ENCODE measurements at regions not wholly inside any gene's neighbourhood (a gene's known extent, or its start where the extent isn't known, plus 50 kb on each side); places are given as distances from the start of the nearest gene placed in this dataset.

DNA sequence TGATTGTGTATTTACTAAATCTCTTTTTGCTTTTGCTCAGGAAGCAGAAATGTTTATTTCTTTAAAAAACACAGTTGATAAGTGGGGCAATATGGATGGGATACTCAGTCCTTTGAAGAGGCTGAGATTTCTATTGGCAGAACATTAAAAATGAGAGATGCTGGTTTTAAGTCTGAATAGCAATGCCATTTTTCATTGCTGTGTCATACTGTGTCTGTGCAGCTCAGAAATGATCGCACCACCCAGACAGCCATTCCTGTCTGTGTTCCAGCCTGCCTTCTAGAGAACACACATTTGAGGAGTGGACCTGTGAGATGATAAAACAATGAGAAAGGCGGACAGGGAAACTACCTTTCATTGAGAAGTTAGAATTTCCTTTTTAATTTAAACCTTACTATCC is 231.2 kb upstream of the USP24 start:
- H3K4me1 ChIP-seq (ENCODE audit: insufficient read depth, low read length, poor library complexity, severe bottlenecking), result no peaks in the 10 kb centered on the region
- H3K4me2 ChIP-seq (ENCODE audit: low read length), result no peak overlapping the region
- no peaks in the 10 kb centered on the region for H4K20me1 ChIP-seq (ENCODE audit: insufficient read depth, low read length)
- intact Hi-C loops (cut with micrococcal nuclease; ENCODE audit: unreplicated experiment), result no loop called here
- no peak overlapping the region for H2AFZ ChIP-seq (ENCODE audit: low read length)
- BruUV-seq (replicated peaks), result no TSS peak
- POLR2A ChIA-PET, result interaction anchor here (0.7 kb wide), 1 partner anchor 1147 kb away, joined by 7 read pairs; no protein-coding TSS in a partner anchor
- no peak overlapping the region for H3K4me3 ChIP-seq (ENCODE audit: low read depth, low read length, poor library complexity, severe bottlenecking)
- no peak for DNase-seq (ENCODE audit: low spot score)
- no peaks in the 10 kb centered on the region for H3K79me2 ChIP-seq (ENCODE audit: insufficient read depth, low read depth, low read length)
- no peaks in the 10 kb centered on the region for H3K9me3 ChIP-seq (ENCODE audit: low read length)
- no peaks in the 10 kb centered on the region for H3K9me2 ChIP-seq (ENCODE audit: insufficient read depth, low read length)
- TF ChIP-seq, protein P1, sequence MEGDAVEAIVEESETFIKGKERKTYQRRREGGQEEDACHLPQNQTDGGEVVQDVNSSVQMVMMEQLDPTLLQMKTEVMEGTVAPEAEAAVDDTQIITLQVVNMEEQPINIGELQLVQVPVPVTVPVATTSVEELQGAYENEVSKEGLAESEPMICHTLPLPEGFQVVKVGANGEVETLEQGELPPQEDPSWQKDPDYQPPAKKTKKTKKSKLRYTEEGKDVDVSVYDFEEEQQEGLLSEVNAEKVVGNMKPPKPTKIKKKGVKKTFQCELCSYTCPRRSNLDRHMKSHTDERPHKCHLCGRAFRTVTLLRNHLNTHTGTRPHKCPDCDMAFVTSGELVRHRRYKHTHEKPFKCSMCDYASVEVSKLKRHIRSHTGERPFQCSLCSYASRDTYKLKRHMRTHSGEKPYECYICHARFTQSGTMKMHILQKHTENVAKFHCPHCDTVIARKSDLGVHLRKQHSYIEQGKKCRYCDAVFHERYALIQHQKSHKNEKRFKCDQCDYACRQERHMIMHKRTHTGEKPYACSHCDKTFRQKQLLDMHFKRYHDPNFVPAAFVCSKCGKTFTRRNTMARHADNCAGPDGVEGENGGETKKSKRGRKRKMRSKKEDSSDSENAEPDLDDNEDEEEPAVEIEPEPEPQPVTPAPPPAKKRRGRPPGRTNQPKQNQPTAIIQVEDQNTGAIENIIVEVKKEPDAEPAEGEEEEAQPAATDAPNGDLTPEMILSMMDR (conservative IDR thresholded peaks at IDR 0.05; ENCODE audit: low read length), result no peak
- no peak for TF ChIP-seq EZH2phosphoT487 (IDR thresholded peaks at IDR 0.05; ENCODE audit: borderline replicate concordance, low read depth, low read length)
- H3K36me3 ChIP-seq (ENCODE audit: insufficient read depth, low read length), result no peaks in the 10 kb centered on the region
- CTCF ChIA-PET (ENCODE audit: unreplicated experiment), result no interaction called here
- H3K27ac ChIP-seq (ENCODE audit: low read depth, low read length, poor library complexity, severe bottlenecking), result no peak overlapping the region

DNA sequence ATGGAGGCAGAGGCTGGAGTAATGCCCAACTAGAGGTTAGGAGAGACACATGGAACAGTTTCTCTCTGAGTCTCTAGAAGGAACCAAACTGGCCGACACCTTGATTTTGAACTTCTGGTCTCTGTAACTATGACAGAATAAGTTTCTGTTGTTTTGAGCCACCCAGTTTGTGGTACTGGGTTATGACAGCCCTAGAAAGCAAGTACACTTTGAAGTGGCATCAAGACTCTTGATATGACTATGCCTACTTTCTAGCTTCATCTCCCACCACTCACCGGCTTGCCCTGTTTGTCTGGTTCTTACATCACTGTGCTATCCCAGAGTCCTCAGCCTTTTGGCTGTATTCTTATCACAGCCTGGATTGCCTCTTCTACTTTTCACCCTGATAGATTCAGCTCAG is 230.3 kb upstream of the USP24 start:
- ChIA-PET POLR2A (no interaction called here), CTCF (ENCODE audit: unreplicated experiment) (no interaction called here)
- Histone ChIP-seq H3K4me1 (ENCODE audit: insufficient read depth, low read length, poor library complexity, severe bottlenecking) (no peaks in the 10 kb centered on the region), H3K27ac (ENCODE audit: low read depth, low read length, poor library complexity, severe bottlenecking) (no peak overlapping the region), H3K4me3 (ENCODE audit: low read depth, low read length, poor library complexity, severe bottlenecking) (no peak overlapping the region), H2AFZ (ENCODE audit: low read length) (no peak overlapping the region), H4K20me1 (ENCODE audit: insufficient read depth, low read length) (no peaks in the 10 kb centered on the region), H3K36me3 (ENCODE audit: insufficient read depth, low read length) (no peaks in the 10 kb centered on the region), H3K9me3 (ENCODE audit: low read length) (no peaks in the 10 kb centered on the region), H3K9me2 (ENCODE audit: insufficient read depth, low read length) (no peaks in the 10 kb centered on the region), H3K4me2 (ENCODE audit: low read length) (no peak overlapping the region), H3K79me2 (ENCODE audit: insufficient read depth, low read depth, low read length) (no peaks in the 10 kb centered on the region)
- intact Hi-C loops (cut with micrococcal nuclease; ENCODE audit: unreplicated experiment), result no loop called here
- BruUV-seq (replicated peaks), result no TSS peak
- no peak for TF ChIP-seq EZH2phosphoT487 (IDR thresholded peaks at IDR 0.05; ENCODE audit: borderline replicate concordance, low read depth, low read length)
- TF ChIP-seq, protein P1 (conservative IDR thresholded peaks at IDR 0.05; ENCODE audit: low read length), result no peak
- DNase-seq (ENCODE audit: low spot score), result no peak

DNA sequence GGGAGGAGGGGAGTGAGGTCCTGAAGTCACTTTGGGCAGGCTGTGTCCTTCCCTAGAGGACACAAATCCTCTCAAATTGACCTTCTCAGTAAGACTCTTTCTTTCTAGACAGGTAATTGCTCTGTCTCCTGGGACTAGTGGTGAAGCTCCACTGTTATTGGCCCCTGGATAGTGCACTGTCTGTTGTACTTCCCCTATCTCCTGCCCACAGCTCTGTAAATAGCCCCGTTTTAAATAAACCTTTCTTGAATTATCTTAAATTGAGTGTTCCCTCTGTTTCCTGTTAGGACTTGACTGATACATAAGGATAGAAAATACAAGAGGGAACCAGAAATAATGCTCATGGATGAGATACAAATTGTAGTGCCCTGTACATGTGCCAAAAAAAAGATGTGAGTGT is 229.5 kb upstream of the USP24 start:
- Histone ChIP-seq H3K79me2 (ENCODE audit: insufficient read depth, low read depth, low read length) (no peaks in the 10 kb centered on the region), H3K9me2 (ENCODE audit: insufficient read depth, low read length) (no peaks in the 10 kb centered on the region), H3K36me3 (ENCODE audit: insufficient read depth, low read length) (no peaks in the 10 kb centered on the region), H3K4me2 (ENCODE audit: low read length) (no peak overlapping the region), H3K4me3 (ENCODE audit: low read depth, low read length, poor library complexity, severe bottlenecking) (no peak overlapping the region), H3K4me1 (ENCODE audit: insufficient read depth, low read length, poor library complexity, severe bottlenecking) (no peaks in the 10 kb centered on the region), H4K20me1 (ENCODE audit: insufficient read depth, low read length) (no peaks in the 10 kb centered on the region), H3K9me3 (ENCODE audit: low read length) (no peaks in the 10 kb centered on the region), H2AFZ (ENCODE audit: low read length) (no peak overlapping the region), H3K27ac (ENCODE audit: low read depth, low read length, poor library complexity, severe bottlenecking) (no peak overlapping the region)
- CTCF ChIA-PET (ENCODE audit: unreplicated experiment), result no interaction called here
- intact Hi-C loops (cut with micrococcal nuclease; ENCODE audit: unreplicated experiment), result no loop called here
- POLR2A ChIA-PET, result no interaction called here
- DNase-seq (ENCODE audit: low spot score), result no peak
- TF ChIP-seq EZH2phosphoT487 (IDR thresholded peaks at IDR 0.05; ENCODE audit: borderline replicate concordance, low read depth, low read length), result no peak
- TF ChIP-seq, protein P1 (conservative IDR thresholded peaks at IDR 0.05; ENCODE audit: low read length), result no peak
- BruUV-seq (replicated peaks), result no TSS peak
